Fibroblast of lung (primary cell): ENCODE measurements at regions not wholly inside any gene's neighbourhood (a gene's known extent, or its start where the extent isn't known, plus 50 kb on each side); places are given as distances from the start of the nearest gene placed in this dataset.

Experiments
- DNase-seq, 2 donors: peaks; one replicate each; pipeline versions ENCODE4 v3.0.0 to v3.0.0-alpha.2; 2010; ENCODE audit warnings: low read depth in 2 of 2
- H2AFZ ChIP-seq: 2 replicates; pipeline ENCODE4 v1.5.1; 2012; ENCODE audit warnings: low read length, control low read depth, inconsistent platforms
- H3K27ac ChIP-seq: 2 replicates; pipeline ENCODE4 v1.5.1; 2011; ENCODE audit warnings: low read length, control low read depth; ENCODE audit not compliant: insufficient read depth
- H3K27me3 ChIP-seq: 2 replicates; pipeline ENCODE4 v1.5.1; 2011; ENCODE audit warnings: mild to moderate bottlenecking, low read length; ENCODE audit not compliant: control insufficient read depth, insufficient read depth
- H3K36me3 ChIP-seq: 2 replicates; pipeline ENCODE4 v1.5.1; 2011; ENCODE audit warnings: low read length; ENCODE audit not compliant: control insufficient read depth, insufficient read depth
- H3K4me1 ChIP-seq: 2 replicates; pipeline ENCODE4 v1.5.1; 2011; ENCODE audit warnings: low read length; ENCODE audit not compliant: control insufficient read depth, insufficient read depth; ENCODE audit errors: extremely low read depth
- H3K4me2 ChIP-seq: 2 replicates; pipeline ENCODE4 v1.5.1; 2011; ENCODE audit warnings: low read length, control low read depth; ENCODE audit not compliant: insufficient read depth; ENCODE audit errors: extremely low read depth
- H3K4me3 ChIP-seq, 4 experiments: fragments of 200-600 bp in 1 of 4; sonication (generic) in 1 of 4; replicated peaks in 1 of 4; 2 replicates each; pipeline ENCODE4 v1.5.1; 2011 to 2016; ENCODE audit warnings: low read length in 4 of 4, low read depth in 3 of 4, mild to moderate bottlenecking in 3 of 4, control low read depth in 2 of 4, inconsistent platforms in 1 of 4, mixed read lengths in 1 of 4; ENCODE audit not compliant: insufficient read depth in 1 of 4; ENCODE audit errors: control extremely low read depth in 1 of 4
- H3K79me2 ChIP-seq: 2 replicates; pipeline ENCODE4 v1.5.1; 2012; ENCODE audit warnings: mild to moderate bottlenecking, low read length, inconsistent platforms; ENCODE audit not compliant: control insufficient read depth, insufficient read depth
- H3K9ac ChIP-seq: 2 replicates; pipeline ENCODE4 v1.5.1; 2011; ENCODE audit warnings: mild to moderate bottlenecking, low read length, control low read depth; ENCODE audit not compliant: insufficient read depth
- H3K9me3 ChIP-seq: 2 replicates; pipeline ENCODE4 v1.5.1; 2012; ENCODE audit warnings: low read depth, low read length; ENCODE audit not compliant: control insufficient read depth, insufficient read depth
- H4K20me1 ChIP-seq: 2 replicates; pipeline ENCODE4 v1.5.1; 2011; ENCODE audit warnings: low read length; ENCODE audit not compliant: control insufficient read depth, insufficient read depth; ENCODE audit errors: extremely low read depth
- CTCF ChIP-seq, 2 donors: IDR thresholded peaks in 1 of 2; conservative IDR thresholded peaks in 1 of 2; 1 replicate in 1 of 2; 2 replicates in 1 of 2; pipeline ENCODE4 v1.5.1; 2011 to 2012; ENCODE audit warnings: low read length in 2 of 2, control low read depth in 1 of 2, inconsistent platforms in 1 of 2, low read depth in 1 of 2, mild to moderate bottlenecking in 1 of 2
- EZH2 ChIP-seq: IDR thresholded peaks from 2 replicates; pipeline ENCODE4 v1.5.1; 2012; ENCODE audit warnings: low read length, control low read depth, mild to moderate bottlenecking; ENCODE audit errors: missing control alignments

GRCh38 chr17:5797447-5798050, 213.2 kb upstream of the NLRP1 start:
- no peak overlapping the region for H3K4me2 ChIP-seq
- TF ChIP-seq EZH2 (no peak), CTCF (conservative IDR thresholded peaks at IDR 0.05 in 1 of 2, IDR thresholded peaks at IDR 0.05 in 1 of 2; ENCODE audit: low read depth in 1 of 2, low read length in 2 of 2) (no peak)
- H3K9me3 ChIP-seq: no peaks in the 10 kb centered on the region
- no peaks in the 10 kb centered on the region for H3K36me3 ChIP-seq
- no peaks in the 10 kb centered on the region for H3K79me2 ChIP-seq
- H4K20me1 ChIP-seq: no peaks in the 10 kb centered on the region
- H3K27ac ChIP-seq: no peak overlapping the region
- no peaks in the 10 kb centered on the region for H3K4me1 ChIP-seq
- no peak overlapping the region for H3K9ac ChIP-seq
- no peak overlapping the region for H3K4me3 ChIP-seq
- no peak for DNase-seq
- peaks cover 9% of the 10 kb centered on the region for H3K27me3 ChIP-seq
- no peak overlapping the region for H2AFZ ChIP-seq

GRCh38 chr17:5798094-5798493, 213.8 kb upstream of the NLRP1 start:
- H3K4me2 ChIP-seq: no peak overlapping the region
- no peaks in the 10 kb centered on the region for H3K9me3 ChIP-seq
- no peak overlapping the region for H3K27ac ChIP-seq
- H3K79me2 ChIP-seq: no peaks in the 10 kb centered on the region
- H4K20me1 ChIP-seq: no peaks in the 10 kb centered on the region
- H3K27me3 ChIP-seq: peaks cover 9% of the 10 kb centered on the region
- no peaks in the 10 kb centered on the region for H3K4me1 ChIP-seq
- no peak overlapping the region for H3K9ac ChIP-seq
- H3K4me3 ChIP-seq: no peak overlapping the region
- no peak for DNase-seq
- H2AFZ ChIP-seq: no peak overlapping the region
- no peaks in the 10 kb centered on the region for H3K36me3 ChIP-seq
- TF ChIP-seq EZH2: no peak
- TF ChIP-seq CTCF (conservative IDR thresholded peaks at IDR 0.05 in 1 of 2, IDR thresholded peaks at IDR 0.05 in 1 of 2; ENCODE audit: low read depth in 1 of 2, low read length in 2 of 2): no peak

- Histone ChIP-seq H3K79me2 (no peaks in the 10 kb centered on the region), H3K27me3 (peaks cover 9% of the 10 kb centered on the region), H3K9me3 (no peaks in the 10 kb centered on the region), H3K27ac (no peak overlapping the region), H3K4me3 (no peak overlapping the region), H3K4me2 (no peak overlapping the region), H3K4me1 (no peaks in the 10 kb centered on the region), H3K9ac (no peak overlapping the region), H3K36me3 (no peaks in the 10 kb centered on the region), H4K20me1 (no peaks in the 10 kb centered on the region), H2AFZ (no peak overlapping the region)
- TF ChIP-seq EZH2: no peak
- no peak for TF ChIP-seq CTCF (conservative IDR thresholded peaks at IDR 0.05 in 1 of 2, IDR thresholded peaks at IDR 0.05 in 1 of 2; ENCODE audit: low read depth in 1 of 2, low read length in 2 of 2)
- DNase-seq: no peak
These were observed 215.8 kb upstream of the NLRP1 start for GRCh38 chr17:5800131-5800530.
